ENCODE measurements at regions not wholly inside any gene's neighbourhood (a gene's known extent, or its start where the extent isn't known, plus 50 kb on each side); places are given as distances from the start of the nearest gene placed in this dataset.

GRCh38 chr20:11375966-11376365, 541.7 kb upstream of the BTBD3 start:
- TF ChIP-seq CTCF (IDR thresholded peaks at IDR 0.05) (no peak), POLR2A (IDR thresholded peaks at IDR 0.05) (no peak)
